GM13976 (cell line): ENCODE measurements at regions not wholly inside any gene's neighbourhood (a gene's known extent, or its start where the extent isn't known, plus 50 kb on each side); places are given as distances from the start of the nearest gene placed in this dataset.

Experiments
- DNase-seq: peaks from one replicate; pipeline ENCODE4 v3.0.0; 2012; ENCODE audit warnings: low spot score
- in situ Hi-C: fragments of 300-500 bp; cut with MboI; formaldehyde crosslinking; loops from one replicate; pipeline ENCODE4 v1.12.0; 2022; ENCODE audit warnings: low sequenced_read_pairs, mixed read lengths, inconsistent platforms; ENCODE audit not compliant: unreplicated experiment
- TF ChIP-seq, protein P1 (sequence below): IDR thresholded peaks from 2 replicates; pipeline ENCODE4 v1.5.1; 2012; ENCODE audit warnings: borderline replicate concordance, mild to moderate bottlenecking; ENCODE audit not compliant: insufficient read depth; ENCODE audit errors: extremely low read depth, missing control alignments, control extremely low read depth

DNA sequence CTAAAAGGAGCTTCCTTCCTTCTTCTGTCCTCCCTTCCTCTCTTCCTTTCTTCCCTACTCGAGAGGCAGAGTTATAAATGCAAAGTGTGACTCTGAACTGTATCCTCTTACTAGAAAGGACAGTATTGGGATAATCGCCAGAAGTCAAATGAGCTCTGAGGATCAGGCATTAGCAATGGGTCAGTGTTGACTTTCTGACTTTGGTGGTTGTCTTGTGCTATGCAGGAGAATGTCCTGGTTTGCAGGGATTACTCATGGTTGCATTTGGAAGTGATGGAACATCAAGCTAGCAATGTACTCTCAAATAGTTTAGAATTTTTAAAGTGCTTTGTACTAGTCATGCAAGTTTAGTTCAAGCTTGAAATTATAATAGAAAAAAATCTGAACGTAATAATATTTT lies 115.6 kb downstream of the TXNL1 start:
- TF ChIP-seq, protein P1, sequence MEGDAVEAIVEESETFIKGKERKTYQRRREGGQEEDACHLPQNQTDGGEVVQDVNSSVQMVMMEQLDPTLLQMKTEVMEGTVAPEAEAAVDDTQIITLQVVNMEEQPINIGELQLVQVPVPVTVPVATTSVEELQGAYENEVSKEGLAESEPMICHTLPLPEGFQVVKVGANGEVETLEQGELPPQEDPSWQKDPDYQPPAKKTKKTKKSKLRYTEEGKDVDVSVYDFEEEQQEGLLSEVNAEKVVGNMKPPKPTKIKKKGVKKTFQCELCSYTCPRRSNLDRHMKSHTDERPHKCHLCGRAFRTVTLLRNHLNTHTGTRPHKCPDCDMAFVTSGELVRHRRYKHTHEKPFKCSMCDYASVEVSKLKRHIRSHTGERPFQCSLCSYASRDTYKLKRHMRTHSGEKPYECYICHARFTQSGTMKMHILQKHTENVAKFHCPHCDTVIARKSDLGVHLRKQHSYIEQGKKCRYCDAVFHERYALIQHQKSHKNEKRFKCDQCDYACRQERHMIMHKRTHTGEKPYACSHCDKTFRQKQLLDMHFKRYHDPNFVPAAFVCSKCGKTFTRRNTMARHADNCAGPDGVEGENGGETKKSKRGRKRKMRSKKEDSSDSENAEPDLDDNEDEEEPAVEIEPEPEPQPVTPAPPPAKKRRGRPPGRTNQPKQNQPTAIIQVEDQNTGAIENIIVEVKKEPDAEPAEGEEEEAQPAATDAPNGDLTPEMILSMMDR = no peak
- no peak for DNase-seq
- in situ Hi-C loops = no loop called here

DNA sequence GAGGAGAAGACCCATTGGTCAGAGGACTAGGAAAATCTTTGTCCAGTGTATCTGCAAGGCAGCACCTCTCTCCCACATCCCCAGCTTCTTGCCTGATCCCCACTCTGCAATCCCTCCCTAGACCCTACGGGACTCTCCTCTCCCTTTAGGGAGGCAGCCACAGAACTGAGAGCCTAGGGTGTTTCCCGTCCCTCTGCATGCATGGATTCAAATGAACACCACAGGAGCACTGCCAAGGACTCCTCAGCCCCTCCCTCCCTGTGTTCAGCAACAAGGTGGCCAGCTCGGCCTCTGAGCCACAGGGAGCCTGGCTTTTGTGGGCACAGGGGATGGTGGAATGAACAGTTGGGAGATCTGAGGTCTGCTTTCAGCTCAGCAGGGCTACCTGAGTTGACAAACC lies 117.1 kb downstream of the TXNL1 start:
- TF ChIP-seq, protein P1 = no peak
- no peak for DNase-seq
- in situ Hi-C loops = no loop called here

DNA sequence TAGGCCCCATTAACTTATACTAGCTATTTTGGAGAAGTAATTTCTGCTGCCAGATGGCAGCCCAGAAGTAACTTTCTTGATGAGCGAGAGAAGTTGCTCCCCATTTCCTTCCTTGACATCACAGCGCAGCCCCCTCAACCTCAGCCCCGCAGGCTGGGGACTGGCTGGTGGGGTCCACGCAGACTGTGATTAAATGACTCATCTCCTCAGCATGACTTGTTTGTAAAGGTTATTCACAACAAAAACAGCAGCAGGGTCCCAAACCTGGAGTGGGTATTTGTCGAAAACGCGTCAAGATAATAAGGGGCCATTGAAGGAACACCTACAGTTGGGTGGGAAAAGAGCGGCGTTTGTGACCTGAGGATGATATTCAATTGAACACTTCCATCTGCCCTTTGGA lies 120.6 kb downstream of the TXNL1 start:
- DNase-seq = no peak
- in situ Hi-C loops = no loop called here
- TF ChIP-seq, protein P1 = no peak

DNA sequence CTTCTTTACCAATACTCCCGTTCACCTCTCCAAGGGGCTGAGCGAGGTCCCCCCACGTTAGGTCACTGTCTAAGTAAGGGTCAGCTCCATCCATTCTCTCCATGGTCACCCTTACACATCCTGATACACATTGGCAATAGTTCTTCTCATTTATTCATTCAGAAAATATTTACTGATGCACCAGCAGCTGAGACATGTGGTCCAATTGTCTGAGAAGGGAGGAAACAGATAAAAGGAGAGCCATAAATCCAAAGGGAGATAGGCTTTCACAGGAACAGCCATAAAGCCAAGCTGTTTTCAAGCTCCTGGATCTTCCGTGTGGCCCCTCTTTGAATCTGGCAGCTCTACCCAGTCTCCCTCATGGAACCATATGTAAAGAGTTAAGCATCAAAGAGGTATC lies 121.2 kb downstream of the TXNL1 start:
- TF ChIP-seq, protein P1 = no peak
- in situ Hi-C loops = no loop called here
- DNase-seq = no peak

DNA sequence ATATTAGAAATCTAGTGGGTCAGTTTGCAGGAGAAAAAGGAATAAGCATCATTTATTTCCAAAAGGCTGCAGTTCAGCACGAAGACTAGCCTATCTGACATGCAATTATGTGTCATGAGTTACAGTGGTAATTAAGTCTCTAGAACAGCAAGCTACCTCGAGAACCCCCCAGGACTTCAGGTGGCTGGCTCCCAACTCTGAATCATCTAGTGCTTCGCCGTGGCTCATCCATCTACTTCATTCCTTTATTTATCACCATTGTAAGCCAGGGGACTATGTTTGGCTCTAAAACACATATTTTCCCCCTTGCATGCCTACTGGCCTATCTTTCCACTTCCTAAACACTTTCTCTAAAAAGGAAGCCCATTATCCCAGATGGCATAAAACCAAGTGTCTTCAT lies 121.6 kb downstream of the TXNL1 start:
- no peak for DNase-seq
- in situ Hi-C loops = no loop called here
- TF ChIP-seq, protein P1 = no peak

DNA sequence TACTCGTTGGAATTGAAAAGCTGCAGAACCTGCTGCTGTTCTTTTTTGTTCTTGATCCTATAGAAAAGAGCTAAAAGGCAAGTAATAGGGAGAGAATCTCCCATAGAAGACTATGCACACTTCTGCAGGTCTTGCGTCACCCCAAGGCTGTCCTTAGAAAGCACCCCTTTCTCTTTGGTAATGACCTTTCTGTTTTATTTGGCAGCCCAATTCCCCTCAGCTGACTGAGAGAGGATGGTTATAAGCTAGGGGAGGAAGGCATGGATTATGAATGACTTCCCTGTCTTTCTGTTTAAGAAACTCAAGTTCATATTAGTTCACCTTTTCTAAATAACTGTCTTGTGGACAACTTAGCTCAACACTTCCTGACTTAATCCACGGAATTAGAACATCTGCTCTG lies 122.9 kb downstream of the TXNL1 start:
- TF ChIP-seq, protein P1 = no peak
- DNase-seq = no peak
- in situ Hi-C loops = no loop called here

DNA sequence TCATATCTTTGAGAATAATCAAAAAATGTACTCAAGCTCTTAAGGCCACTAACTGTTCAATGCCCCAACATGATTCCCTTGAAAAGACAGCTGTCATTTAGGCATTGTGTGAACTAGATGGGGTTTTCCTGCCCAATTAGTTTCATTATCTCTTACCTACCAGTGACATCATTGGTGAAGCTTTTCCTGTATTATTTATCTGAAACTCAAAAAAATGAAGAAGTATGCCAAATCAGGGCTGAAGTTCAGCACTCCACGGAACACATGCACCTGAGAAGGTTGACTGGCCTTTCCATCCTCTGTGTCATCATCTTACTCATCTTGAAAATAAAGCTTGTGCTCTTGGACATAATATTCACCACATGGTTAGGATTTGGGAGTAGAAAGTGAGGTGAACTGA lies 126.4 kb downstream of the TXNL1 start:
- in situ Hi-C loops = no loop called here
- TF ChIP-seq, protein P1 = no peak
- DNase-seq = no peak
